Smooth muscle cell of the brain vasculature (primary cell): ENCODE measurements at regions not wholly inside any gene's neighbourhood (a gene's known extent, or its start where the extent isn't known, plus 50 kb on each side); places are given as distances from the start of the nearest gene placed in this dataset.
"Not testable (repeated sequence)": the region's sequence is repeated elsewhere in the genome, so short reads cannot be mapped to it uniquely, and the experiment has no call there.

Experiments
- DNase-seq: peaks from one replicate; pipeline ENCODE4 v3.0.0-alpha.2; 2012; ENCODE audit warnings: low read depth, low spot score

DNA sequence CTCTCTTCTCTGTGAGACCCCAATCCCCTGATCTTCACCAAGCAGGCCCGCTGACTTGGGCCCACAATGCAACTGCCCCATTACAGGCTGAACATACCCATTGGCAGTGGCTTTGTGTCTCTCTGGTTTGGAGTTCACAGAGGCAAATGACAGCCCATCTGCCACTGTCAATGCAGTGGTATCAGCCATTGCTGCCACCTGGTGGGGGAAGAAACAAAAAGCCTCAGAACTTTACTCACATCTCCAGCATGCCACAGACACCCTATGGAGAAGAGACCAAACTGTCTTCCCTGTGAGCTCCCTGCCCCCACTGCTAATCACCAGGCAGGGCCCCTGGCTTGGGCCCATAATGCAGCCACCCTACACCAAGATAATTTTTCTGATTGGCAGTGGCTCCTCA lies 729.3 kb upstream of the ACTRT1 start:
- no peak for DNase-seq

DNA sequence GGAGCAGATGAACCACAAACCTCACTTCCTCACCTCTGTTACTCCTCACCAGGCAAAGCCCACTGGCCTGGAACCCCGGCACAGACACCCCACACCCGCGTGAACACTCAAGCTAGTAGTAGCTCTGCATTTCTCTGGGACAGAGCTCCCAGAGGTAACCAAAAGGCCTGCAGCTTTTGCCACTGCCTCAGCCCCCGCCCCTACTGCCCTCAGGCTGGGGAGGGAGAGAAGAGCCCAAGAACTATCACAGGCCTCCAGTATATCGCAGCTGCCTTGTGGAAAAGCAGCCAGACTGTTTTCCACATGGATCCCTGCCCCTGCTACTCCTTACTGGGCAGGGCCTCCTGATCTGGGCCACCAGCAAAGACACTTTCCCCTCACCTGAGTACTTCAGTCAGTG lies 728.7 kb upstream of the ACTRT1 start:
- DNase-seq = no peak

DNA sequence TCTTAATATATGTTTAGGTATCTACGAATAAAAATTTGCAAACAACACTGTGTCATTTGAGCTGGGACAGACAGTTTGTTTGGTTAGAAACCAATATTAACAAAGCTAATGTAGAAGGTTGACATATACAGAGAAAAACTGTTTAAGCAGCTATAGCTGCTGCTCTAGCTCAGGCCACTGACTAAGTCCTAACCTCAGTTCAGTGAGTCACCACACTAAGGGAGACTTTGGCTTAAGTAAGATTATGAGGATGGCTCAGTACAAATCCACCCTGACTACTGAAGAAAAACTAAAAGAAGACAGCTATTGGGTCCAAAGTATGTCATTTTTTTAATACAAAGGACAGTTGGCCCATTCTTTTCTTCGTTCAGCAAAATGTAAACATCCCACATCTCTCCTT lies 717.3 kb upstream of the ACTRT1 start:
- no peak for DNase-seq

DNA sequence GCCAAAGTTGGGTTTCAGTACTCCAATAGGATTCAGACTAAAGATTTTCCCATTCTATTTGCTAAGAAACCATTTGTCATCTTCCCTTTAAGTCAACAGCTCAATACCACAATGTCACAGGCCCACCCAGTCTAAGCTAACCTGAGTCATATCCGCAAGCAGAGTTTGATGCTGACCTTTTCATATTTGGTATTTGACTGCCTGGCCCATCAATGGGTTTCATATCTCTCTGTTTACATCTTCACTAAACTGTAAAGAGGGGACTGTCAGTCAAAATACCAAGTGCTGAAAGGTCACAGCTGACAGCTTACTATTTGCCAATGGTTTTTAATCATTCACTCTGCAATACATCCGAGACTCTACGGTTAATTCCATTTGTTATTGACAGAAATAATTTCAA lies 707.5 kb upstream of the ACTRT1 start:
- no peak for DNase-seq

DNA sequence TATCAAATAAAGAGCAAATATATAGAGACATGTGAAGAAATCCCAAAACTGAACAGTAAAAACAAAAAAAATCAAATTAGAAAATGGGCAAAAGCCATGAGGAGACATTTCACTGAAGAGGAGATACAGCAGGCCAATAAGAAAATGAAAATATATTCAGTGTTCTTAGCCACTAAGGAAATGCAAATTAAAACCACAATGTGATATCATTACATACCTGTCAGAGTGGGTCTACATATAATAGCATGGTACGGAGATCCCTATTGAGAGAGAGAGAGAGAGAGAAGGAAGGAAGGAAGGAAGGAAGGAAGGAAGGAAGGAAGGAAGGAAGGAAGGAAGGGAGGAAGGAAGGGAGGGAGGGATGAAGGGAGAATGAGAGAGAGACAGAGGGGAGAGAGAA lies 707.0 kb upstream of the ACTRT1 start:
- DNase-seq = no peak

DNA sequence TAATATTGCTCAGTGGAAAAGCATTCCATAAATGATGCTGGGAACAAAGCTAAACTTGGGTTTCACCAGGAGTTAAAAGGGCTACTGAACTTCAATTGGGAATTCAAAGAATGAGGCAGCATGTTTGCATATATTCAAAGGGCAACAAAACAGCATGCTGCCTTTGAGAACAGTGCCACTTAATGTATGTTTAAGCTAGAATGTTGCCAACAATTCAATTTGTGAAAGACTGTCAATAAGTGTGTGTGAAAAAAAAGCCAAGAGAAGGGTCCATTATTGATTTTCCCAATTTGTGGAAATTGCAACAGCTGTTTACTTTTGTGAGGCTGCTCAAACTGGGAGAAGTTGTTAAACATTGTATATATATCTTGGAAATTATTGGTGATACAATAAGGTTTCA lies 701.9 kb upstream of the ACTRT1 start:
- no peak for DNase-seq

DNA sequence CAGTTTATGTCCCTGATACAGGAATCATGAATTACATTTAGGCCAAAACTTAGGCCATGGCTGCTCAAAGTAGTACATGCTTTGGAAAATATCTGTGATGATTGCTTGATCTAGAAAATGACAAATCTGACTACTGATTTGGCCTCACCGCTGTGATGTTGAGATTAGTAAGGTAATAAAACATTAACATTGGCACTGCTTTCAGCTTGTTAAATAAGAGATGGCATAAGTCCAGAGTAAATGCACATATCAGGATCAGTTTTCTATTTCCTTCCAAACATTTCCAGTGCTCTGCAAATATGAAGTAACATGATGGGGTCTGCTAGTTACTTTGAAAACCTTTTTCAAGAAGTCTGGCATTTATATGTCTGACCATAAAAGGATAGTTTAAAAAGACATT lies 687.3 kb upstream of the ACTRT1 start:
- DNase-seq = no peak

DNA sequence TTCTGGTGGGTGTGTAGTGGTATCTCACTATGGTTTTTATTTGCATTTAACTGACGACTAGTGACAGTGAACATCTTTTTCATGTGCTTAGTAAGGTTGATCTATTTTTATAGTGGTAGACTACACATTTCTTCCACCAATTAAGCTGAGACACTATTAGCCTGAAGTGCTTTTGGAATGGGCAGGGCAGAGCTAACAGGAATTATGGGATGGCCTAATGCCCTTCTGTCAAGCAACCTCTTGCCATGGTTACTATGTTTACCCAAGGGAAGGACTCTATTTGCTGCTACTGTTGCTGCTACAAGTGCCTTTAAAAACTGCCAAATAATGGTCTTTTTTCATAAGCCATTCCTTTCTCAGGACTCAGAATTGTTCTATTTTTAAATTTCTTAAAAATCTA lies 676.7 kb upstream of the ACTRT1 start:
- no peak for DNase-seq

DNA sequence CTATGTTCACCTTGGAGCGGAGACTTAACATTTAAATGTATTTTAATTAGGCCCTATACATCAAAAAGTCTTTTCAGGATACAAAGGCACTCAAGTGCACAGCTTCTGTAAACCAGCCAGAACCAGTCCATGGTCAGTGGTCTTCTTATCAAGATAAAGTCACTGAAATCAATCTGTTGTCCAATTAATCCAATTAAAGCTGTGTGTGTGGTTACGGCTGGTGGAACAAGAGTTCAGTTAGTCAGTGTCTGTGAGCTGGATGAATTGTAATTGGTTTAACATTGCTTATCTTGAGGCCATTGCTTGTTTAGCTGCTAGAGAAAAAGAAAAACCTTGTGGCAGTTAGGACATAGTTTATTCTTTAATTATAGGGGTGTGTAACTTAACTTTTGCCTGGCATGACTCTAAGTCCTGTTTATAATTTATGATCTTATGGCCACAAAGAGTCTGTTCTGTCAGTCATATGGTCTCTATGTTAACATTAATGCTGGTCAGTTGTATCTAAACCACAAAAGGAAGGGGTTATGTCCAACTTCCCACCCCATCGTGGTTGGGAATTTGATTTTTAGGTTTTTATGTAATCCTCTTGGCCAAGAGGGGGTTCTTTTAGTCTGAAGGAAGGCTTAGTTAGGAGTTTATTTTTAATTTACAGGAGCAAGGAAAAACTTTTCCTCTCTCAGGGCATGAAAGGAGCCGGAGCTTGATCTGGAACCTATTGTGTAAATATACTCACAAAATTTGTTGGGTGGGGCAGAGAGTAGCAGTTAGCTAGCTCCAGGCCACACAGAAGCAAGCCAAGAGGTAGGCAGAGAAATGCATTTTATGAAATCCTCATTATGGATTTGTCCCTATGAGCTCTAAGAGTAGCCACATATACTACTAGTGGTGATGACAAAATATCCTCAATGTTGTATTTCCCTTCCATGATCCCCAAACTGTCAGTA lies 665.7 kb upstream of the ACTRT1 start:
- DNase-seq = no peak

DNA sequence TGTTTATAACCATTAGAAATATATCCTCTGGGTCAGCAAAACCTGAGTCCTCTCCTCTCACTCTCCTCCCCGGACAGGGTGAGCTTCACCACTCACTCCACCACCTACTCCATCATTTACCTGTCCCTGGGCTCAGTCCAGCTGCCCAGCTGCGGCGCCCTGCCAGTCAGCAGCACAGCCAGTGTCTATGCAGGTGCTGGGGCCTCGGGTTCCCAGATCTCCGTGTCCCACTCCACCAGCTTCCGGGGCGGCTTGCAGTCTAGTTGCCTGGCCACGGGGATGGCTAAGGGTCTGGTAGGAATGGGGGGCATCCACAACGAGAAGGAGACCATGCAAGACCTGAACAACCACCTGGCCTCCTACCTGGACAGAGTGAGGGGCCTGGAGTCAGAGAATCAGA lies 662.2 kb upstream of the ACTRT1 start:
- DNase-seq = no peak

DNA sequence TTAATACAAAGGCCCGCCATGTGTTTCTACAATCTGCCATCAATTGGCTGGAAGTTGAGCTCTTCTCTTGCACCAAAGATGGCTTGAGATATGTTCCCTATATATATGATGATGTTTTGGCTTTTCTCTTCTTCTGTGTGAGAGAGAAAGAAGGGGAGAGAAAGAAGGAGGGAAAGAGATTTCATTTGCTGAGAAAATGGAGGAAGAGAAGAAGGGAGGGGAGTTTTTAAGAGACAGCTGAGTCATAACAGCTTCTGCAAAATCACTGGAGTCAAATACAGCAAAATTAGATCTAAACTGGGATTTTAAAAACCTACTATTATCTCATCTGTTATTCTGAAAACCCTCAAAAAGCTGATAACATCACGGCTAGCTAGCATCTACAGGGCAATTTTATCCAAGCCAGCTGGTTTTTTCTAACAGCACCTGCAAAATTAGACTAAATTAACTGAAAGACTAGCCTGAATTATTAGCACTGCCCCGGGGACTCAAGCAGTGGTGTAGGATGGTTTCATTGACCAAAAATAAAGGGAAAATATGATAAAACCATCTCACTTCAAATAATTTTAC lies 647.6 kb upstream of the ACTRT1 start:
- no peak for DNase-seq

DNA sequence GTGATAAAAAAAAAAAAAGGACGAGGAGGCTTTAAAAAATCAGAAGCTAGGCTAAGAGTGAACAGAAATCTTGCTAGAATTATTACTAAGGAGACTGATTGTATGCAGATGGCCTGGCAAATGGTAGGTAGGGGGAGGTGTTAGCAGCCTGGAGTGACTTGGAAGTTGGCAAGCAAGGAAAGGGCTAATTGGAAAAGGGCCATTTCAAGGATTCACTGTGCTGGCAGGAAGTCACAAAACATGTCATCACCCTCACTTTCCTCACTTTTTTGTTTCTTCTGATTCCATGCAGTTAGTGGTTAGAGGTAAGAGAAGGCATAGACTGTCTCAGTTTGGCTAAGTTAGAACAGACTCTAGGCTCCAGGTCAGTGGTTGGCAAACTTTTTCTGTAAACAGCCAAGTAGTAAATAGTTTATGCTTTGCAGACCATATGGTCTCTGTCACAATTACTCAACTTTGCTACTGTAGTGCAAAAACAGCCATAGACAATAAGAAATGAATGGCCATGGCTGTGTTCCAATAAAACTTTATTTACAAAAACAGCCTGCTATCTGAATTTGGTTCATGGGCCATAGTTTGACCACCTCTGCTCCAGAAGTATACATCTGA lies 646.5 kb upstream of the ACTRT1 start:
- no peak for DNase-seq

DNA sequence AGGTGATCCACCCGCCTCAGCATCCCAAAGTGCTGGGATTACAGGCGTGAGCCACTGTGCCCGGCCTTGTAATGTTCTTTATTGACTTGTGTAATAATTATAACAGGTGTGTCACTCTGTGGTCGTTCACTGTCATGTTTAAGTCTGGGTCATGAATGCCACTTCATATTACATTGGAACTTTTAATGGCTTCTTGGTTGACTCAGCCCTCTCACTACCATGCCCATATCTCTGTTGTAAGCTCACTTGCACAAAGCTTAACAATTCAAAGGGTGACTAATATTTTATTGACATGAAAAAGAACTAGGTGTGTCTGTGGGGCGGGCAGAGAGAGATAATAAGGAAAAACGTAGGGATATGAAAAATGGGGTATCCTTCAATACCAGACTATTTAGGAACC lies 639.7 kb upstream of the ACTRT1 start:
- no peak for DNase-seq

DNA sequence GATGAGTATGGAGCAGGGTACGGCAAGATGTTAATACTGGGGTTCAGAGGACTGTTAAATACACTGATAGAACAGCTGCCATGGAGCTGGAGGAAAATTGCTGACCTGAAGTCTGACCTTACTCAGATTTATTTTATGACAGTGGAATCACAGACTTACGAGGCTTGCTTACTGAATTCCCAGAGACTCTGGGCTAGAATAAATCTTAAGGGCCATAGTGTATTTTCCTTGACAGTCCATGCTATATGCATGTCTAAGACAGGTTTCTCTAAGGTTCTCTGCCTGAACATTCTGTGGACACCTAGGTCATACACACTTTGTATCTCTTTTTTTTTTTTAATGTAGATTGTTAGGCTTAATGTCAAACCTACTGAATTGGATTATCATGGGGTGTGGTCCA lies 633.2 kb upstream of the ACTRT1 start:
- no peak for DNase-seq

DNA sequence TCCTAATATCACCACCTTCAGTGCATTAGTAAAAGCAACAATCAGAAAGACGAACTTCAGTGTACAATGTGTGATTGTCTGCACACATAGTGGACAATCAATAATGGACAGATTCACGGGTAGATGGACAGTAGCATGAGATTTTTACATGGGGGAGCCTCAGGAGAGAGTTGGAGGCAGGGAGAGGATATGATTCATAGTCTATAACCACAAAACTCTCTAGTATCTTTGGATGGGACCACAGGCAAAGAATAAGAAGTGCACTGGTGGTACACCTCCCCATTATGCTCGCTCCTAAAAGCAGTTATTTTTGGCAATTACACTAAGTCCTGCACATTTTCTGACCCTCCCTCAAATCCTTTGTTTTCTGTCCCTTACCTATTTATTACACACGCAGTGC lies 624.4 kb upstream of the ACTRT1 start:
- no peak for DNase-seq

DNA sequence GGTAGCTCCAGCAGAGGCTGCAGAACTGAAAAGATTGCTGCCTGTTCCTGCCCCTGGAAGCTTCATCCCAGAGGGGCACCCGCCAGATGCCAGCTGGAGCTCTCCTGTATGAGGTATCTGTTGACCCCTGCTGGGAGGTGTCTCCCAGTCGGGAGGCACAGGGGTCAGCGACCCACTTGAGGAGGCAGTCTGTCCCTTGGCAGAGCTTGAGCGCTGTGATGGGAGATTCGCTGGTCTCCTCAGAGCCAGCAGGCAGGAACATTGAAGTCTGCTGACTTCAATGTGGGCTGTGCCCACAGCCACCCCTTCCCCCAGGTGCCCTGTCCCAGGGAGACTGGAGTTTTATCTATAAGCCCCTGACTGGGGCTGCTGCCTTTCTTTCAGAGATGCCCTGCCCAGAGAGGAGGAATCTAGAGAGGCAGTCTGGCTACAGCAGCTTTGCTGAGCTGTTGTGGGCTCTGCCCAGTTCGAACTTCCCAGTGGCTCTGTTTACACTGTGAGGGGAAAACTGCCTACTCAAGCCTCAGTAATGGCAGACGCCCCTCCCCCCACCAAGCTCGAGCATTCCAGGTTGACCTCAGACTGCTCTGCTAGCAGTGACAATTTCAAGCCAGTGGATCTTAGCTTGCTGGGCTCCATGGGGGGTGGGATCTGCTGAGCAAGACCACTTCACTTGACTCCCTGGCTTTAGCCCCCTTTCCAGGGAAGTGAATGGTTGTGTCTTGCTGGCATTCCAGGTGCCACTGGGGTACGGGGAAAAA lies 622.3 kb upstream of the ACTRT1 start:
- DNase-seq = not testable (repeated sequence)

DNA sequence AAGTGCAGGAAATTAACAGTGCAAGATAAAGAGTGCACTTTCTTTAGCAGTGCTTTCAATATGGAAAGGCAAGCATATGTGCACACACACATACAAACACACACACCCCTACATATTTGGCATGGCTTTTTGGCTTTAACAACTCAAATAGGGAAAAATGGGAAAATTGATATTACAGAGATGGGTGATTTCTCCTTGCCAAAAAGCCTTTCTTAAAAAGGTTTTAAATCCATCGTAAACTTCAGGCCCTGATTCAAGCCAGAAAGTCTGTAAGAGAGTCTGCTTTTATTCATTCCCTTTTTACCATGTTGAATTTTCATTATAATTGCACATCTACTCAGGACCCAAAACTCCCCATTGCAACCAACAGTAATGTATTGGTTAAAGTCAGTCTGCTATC lies 612.0 kb upstream of the ACTRT1 start:
- no peak for DNase-seq

DNA sequence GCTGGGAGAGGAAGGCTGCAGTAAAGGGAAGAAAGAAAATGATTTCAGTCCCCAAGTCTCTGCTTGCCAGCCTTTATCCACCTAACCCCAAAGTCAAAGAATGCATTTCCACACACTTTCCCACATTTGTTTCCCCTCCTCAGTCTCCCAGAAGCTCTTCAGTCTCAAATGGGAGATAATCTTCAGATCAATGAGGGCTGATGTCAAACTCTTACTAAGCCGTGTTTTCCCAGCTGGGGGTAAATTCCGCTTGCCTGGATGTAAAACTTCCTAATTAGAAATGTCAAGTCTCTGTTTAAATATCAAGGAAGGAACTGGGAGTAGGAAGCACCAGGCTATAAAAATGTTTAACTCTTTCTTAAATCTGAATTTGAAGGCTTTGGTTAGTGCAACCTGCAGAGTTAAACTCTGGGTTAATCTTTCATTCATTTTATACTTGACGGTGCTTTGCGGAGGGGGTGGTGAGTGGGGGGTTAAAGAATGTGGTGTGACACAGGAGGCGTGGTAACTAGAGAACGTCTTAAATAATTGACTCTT lies 601.4 kb upstream of the ACTRT1 start:
- DNase-seq = no peak

DNA sequence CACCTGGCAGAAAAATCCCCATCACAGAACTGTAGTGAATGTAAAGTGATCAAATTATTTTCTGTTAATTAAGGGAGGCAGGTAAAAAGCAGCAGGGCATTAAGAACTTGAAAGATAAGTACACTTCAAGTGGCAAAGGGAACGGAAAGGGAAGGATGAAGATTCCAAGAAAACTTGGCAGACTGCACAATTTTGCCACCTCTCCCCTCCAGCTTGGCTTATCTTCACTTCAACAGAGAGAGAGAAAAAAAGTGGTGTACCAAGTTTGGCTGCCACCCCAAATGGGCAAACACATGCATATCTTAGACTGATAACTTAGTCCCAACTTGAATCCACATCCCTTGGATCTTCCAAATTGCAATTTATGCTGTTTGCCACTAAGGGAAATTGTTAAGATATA lies 598.1 kb upstream of the ACTRT1 start:
- DNase-seq = no peak

DNA sequence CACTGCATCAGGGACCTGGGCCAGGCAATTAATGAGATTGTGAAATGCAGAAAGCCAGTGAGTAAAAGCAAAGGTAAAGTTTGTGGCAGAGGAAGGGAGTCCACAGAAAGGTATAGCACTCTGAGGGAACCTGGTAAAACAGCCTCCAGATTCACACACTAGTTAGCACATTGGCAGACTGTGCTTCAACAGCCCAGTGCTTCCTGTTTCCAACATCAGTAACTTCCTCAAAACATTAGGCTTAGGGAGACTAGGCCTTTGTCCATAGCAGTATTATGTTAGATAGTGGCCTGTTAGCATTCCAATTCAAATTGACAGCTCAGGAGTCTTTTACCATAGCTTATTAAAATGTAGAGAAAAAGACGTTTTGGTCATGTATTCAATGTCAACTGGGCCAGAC lies 582.6 kb upstream of the ACTRT1 start:
- no peak for DNase-seq

DNA sequence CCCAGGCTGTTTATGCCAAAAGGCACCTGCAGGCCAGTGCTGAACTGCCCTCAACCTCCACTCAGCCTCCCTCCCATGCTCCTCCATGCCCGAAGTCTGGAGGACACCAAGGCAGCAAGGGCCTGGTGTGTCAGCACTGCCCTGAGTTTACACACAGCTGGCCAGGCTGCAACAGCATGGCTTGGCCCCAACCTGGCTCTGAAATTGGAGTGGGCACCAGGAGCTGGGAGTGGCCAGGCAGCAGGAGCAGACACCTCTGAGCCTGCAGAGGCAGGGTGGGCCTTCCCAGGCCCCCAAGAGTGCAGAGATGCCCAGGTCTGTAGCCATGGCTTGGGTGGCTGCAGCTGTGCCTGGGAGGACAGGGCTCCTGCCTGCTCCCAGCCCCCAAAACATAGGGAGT lies 571.2 kb upstream of the ACTRT1 start:
- no peak for DNase-seq

DNA sequence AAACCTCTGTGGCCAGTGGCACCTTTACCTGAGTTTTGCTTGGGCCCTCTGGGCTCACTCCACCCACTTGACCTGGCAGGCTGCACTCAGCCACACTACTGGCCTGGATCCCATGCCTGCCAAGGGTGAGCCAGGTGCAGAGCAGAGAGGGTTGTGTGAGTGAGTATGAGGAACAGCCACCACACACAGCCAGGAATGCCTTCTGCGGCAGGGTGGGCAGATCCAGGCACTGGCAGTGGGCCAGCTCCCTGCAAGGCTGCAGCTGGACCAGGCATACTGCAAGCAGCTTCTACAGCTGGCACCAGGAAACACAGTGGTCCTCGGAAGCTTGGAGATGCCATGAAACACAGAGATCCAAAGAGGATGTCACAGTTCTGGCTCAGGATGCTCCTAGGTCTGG lies 570.1 kb upstream of the ACTRT1 start:
- no peak for DNase-seq
